HEK293T (cell line): ENCODE measurements at regions not wholly inside any gene's neighbourhood (a gene's known extent, or its start where the extent isn't known, plus 50 kb on each side); places are given as distances from the start of the nearest gene placed in this dataset.

Source experiments
- BHLHE40 ChIP-seq: fragments of 450-650 bp; IDR thresholded peaks from 2 replicates; pipeline ENCODE4 v1.6.1; 2016; ENCODE audit warnings: mild to moderate bottlenecking, moderate library complexity, borderline replicate concordance
- ELF4 ChIP-seq: fragments of 450-650 bp; IDR thresholded peaks from 2 replicates; pipeline ENCODE4 v1.6.1; 2017; ENCODE audit warnings: antibody characterized with exemption
- FOXK2 ChIP-seq: fragments of 450-650 bp; IDR thresholded peaks from 2 replicates; pipeline ENCODE4 v1.6.1; 2016; ENCODE audit warnings: mild to moderate bottlenecking
- FOXM1 ChIP-seq: fragments of 450-650 bp; IDR thresholded peaks from 2 replicates; pipeline ENCODE4 v1.6.1; 2017; ENCODE audit warnings: mild to moderate bottlenecking, borderline replicate concordance

DNA sequence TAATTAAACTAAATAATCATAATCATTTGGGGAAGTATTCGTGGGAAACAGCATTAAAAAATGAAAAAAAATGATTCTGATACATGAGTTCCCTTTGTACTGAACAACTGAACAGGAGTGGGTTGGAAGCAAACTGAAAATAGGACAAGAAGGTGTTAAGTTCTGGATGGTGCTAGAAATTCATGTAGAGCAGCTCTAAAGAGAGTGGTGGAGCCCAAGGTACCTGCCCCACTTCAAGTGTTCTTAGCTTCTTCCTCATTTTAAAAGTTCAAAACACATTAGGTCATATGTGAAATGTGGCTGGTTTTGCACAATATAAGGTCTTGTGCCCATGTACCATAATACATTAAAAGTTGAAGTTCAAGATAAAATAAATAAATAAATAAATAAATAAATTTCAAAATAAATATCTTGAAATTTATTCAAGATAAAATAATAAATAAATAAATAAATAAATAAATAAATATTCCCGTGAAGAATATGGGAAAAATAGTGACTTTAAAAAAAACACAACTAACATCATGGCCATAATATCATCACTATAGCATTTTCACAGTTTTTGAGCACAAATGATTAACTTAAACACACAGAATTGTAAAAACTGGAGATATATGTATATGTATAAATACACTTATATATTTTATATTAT is 191.5 kb upstream of the PRKD1 start:
- TF ChIP-seq FOXK2 (no peak), FOXM1 (no peak), BHLHE40 (no peak), ELF4 (no peak)
